ENCODE measurements at regions not wholly inside any gene's neighbourhood (a gene's known extent, or its start where the extent isn't known, plus 50 kb on each side); places are given as distances from the start of the nearest gene placed in this dataset.

GRCh38 chr2:8087480-8087840 is 594.4 kb upstream of the ID2 start:
- no peak for DNase-seq (ENCODE audit: low read depth)

- DNase-seq (ENCODE audit: low read depth): no peak
Measured at GRCh38 chr2:8088810-8089209, 593.0 kb upstream of the ID2 start.

GRCh38 chr2:8089596-8089995 is 592.3 kb upstream of the ID2 start:
- DNase-seq (ENCODE audit: low read depth): peak; percentile 53

- peak; percentile 70 for DNase-seq (ENCODE audit: low read depth)
Measured at GRCh38 chr2:8090748-8091700, 590.8 kb upstream of the ID2 start.

DNA sequence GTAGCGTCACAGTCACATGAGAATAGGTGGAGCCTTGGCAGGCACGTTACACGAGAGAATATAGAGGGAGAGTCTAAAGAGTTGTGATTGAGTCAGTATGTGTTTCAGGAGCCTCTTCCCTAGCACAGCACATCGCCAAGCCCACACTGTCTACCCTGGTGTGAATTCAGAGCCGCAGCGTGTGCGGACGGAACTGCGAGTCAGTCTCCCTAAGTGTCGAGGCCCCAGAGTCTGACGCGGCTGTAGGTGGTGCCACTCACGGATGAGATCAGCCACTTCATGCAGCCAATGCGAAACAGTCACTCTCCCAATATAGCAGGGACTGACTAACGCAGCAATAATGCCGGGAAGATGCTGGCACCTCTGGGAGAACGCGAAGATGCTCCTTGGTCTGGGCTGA is 587.3 kb upstream of the ID2 start:
- DNase-seq (ENCODE audit: low read depth): no peak

GRCh38 chr2:8095978-8096377 is 585.9 kb upstream of the ID2 start:
- DNase-seq (ENCODE audit: low read depth): no peak

DNA sequence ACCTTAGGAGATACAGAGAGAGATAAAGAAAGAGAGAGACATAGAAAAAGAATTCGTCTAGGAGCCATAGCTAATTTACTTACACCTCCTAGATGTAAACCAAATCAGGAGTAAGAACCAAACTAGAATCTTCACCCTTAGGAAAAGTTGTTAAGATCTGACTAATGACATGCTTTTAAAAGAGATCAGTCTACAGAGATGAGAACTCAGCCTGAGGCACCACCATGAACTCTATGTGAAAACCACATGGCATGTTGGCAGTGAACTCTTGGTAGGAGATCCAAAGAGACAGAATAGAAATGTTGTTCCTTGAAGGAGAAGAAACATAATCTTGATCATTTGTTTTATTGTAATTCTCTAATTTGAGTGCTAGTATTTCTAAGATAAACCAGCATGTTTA is 585.4 kb upstream of the ID2 start:
- DNase-seq (ENCODE audit: low read depth): no peak

- no peak for DNase-seq (ENCODE audit: low read depth)
Measured at GRCh38 chr2:8098476-8099266, 583.2 kb upstream of the ID2 start.

- no peak for DNase-seq (ENCODE audit: low read depth)
Measured at GRCh38 chr2:8099267-8099582, 582.6 kb upstream of the ID2 start.

DNA sequence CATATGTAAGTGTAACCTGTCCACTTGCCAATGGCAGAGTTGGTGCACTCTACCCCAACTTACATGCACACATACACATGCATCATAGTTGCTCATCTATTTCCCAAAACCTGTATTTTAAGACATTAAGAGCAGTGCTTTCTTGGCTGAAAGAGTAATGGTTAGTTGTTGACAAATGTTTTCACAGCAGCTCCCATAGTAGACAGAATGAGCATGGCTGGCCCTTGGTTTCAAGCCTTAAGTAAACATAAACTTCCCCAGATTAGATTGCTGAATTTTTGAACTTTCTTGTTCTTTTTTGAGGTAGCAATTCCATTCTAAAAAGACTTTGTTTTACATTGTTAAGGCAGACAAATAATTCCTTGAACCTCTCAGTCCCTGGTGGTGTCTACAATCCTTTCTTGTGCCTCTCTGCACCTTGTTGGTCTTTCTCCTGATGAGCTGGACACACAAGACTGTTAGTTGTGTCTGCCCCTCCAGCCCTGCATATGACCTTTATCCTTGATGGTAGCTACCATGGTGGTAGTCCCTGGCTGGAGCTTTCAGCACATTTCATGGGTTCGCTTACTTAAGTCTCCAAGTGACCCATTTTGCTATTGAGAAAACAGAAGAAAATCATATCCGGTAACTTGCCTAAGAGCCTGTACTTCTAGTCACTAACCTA is 580.1 kb upstream of the ID2 start:
- no peak for DNase-seq (ENCODE audit: low read depth)

GRCh38 chr2:8102470-8102869 is 579.4 kb upstream of the ID2 start:
- no peak for DNase-seq (ENCODE audit: low read depth)

DNA sequence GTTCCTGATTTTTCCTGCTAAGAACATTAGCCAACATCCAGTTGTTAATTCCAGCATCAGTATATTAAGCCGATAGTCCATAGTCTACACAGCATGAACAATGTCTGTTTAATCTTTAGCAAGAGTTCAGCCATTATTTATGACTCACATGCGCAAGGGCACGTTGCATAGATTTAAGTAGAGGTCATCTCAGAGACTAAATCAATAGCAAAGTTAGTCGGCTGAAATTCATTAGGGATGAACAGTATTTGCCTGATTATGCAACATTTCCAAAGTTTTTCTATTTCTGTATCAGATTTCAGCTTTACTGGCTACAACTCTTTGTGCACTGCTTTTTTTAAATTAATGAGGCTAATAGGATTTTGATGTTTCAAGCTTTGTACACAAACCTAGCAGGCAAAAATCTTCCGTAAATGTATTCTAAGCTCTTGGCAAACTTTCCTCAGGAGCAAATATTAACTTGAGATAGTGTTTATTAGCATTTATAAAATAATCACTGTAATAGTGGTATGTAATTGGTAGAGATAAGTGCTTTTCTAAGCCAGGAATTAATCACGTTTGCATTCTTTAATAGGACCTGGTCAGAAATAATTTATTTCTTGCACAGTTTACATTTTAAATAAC is 578.7 kb upstream of the ID2 start:
- no peak for DNase-seq (ENCODE audit: low read depth)

- no peak for DNase-seq (ENCODE audit: low read depth)
Measured at GRCh38 chr2:8107150-8107549, 574.7 kb upstream of the ID2 start.

GRCh38 chr2:8107621-8108378 is 574.1 kb upstream of the ID2 start:
- no peak for DNase-seq (ENCODE audit: low read depth)

DNA sequence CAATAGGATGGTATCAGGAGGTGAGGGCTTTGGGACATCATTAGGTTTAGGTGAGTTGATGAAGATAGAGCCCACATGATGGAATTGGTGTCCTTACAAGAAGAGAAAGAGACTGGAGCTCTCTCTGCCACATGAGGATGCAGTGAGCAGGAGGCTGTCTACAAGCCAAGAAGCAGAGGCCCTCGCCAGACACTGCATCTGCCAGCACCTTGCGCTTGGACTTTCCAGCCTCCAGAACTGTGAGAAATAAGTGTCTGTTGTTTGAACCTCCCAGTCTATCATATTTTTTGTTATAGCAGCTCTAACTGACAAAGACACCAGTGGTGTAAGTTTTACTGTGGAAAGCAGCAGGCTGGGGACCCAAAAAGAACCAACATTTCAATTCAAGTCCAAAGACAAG is 571.1 kb upstream of the ID2 start:
- DNase-seq (ENCODE audit: low read depth): no peak

DNA sequence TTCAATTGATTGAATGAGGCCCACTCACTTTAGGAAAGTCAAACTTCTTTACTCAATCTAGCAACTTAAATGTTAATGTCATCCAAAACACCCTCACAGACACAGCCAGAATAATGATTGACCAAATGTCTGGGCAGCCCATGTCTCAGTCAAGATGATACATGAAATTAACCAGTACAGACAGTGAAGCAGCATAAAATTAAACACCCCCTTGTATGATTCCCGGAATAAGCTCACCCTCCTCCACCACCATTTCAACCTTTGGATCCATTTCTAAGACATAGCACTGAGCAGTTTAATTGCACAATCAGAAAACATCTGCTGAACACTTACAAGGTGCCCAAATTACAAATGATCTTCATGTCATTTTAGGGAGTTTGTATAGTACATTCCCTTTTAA is 570.7 kb upstream of the ID2 start:
- DNase-seq (ENCODE audit: low read depth): no peak

DNA sequence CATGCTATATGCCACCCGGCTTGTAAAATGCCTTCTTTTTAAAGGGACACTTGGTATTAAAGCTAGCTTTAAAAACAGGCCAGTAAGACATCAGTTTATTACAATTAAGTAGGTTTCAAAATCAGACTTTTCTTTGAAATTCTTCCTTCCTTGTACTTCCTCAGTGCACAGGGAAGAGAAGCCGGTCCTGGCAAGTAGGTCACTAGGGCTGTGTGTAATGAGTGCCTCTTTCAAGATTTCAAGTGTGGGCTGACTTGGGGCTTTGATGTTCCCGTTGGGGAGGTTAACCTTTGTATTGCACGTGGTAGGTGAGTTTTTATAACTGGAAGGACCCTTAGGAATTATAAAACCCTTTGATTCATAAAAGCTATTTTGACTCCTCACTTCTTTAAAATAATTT is 566.4 kb upstream of the ID2 start:
- DNase-seq (ENCODE audit: low read depth): no peak

DNA sequence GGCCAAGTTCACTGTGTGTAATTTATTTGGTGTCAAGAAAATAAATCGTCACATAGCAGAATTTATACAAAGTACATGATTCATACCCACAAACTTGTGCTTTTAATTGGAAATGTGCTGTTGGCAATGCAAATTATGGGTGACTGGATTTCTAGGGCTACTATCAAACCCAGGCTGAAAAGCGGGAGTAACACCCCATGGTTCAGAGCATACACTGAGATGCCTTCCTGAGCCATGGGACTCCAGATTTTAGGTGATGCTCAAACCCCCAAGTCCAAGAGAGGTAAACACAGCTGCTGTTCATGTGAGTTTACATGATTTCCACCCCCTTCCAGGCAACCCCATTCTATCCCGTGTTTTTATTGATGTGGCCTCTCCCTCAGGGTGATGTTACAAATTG is 565.9 kb upstream of the ID2 start:
- no peak for DNase-seq (ENCODE audit: low read depth)

- no peak for DNase-seq (ENCODE audit: low read depth)
Measured at GRCh38 chr2:8116661-8117060, 565.2 kb upstream of the ID2 start.

DNA sequence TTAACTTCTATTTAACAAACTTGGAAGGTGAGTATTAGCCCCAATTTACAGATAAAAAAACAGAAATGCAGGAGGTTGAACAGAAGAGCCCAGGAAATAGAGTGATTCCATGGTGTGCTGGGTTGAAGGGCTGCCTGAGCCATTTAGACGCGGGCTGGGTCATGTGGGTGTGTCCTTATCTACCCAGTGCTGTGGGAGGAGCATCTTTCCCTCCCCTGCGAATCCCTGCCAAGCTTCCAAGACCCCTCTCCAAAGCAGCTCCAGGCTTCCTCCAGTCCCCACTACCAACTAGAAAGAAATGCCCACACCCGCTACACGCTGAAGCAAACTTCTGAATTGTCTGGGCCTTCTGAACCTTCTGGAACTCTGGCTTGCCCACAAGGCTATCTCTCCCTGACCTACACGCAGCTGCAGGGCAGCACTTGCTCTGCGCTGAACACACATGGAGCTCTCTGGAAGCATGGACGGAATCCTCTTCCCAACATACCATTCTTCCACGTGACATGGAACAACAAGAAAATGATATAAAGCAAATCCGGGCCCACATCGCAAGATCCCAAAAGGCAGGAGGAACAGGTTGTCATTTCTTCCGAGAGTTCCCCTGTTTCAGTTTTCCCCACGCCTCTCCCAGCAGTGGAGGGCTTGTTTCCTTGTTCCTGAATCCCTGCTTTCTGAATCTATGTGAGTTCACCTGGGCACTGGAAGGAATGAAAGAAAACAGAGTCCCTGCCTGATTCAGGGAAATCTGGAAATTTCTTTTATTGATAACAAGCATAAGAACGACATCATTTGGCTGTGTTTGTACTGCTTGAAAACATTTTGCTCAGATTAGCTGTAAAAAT is 562.7 kb upstream of the ID2 start:
- DNase-seq (ENCODE audit: low read depth): no peak

All from ELR (cell line).